SK-N-MC (cell line): ENCODE measurements at regions not wholly inside any gene's neighbourhood (a gene's known extent, or its start where the extent isn't known, plus 50 kb on each side); places are given as distances from the start of the nearest gene placed in this dataset.

ENCODE experiments used
- EZH2 ChIP-seq: fragments of 200-600 bp; sonication (generic); IDR thresholded peaks from one replicate; pipeline ENCODE4 v1.6.1; 2017; ENCODE audit warnings: antibody characterized with exemption
- POLR2AphosphoS5 ChIP-seq: IDR thresholded peaks from 2 replicates; pipeline ENCODE4 v1.6.1; 2012; ENCODE audit warnings: mild to moderate bottlenecking, low read depth, low read length, borderline replicate concordance

GRCh38 chrX:80556148-80556547, 135.9 kb downstream of the TENT5D start:
- TF ChIP-seq POLR2AphosphoS5, result no peak
- TF ChIP-seq EZH2, result no peak
